GM12801 (cell line): ENCODE measurements at regions not wholly inside any gene's neighbourhood (a gene's known extent, or its start where the extent isn't known, plus 50 kb on each side); places are given as distances from the start of the nearest gene placed in this dataset.

ENCODE experiments used
- CTCF ChIP-seq: IDR thresholded peaks from one replicate; pipeline ENCODE4 v1.5.1; 2011; ENCODE audit warnings: control low read depth; ENCODE audit not compliant: insufficient read length; ENCODE audit errors: extremely low read depth

- no peak for TF ChIP-seq CTCF
Measured at GRCh38 chr1:219472596-219472995, 140.3 kb downstream of the ZC3H11B start.

GRCh38 chr1:219467524-219467923, 145.4 kb downstream of the ZC3H11B start:
- no peak for TF ChIP-seq CTCF

GRCh38 chr1:219466766-219467165, 146.1 kb downstream of the ZC3H11B start:
- no peak for TF ChIP-seq CTCF

- TF ChIP-seq CTCF, result no peak
Measured at GRCh38 chr1:219465212-219466093, 147.5 kb downstream of the ZC3H11B start.

- TF ChIP-seq CTCF, result no peak
Measured at GRCh38 chr1:219463636-219464035, 149.3 kb downstream of the ZC3H11B start.

- TF ChIP-seq CTCF, result no peak
Measured at GRCh38 chr1:219461981-219462400, 150.9 kb downstream of the ZC3H11B start.

GRCh38 chr1:219460896-219461815, 151.7 kb downstream of the ZC3H11B start:
- no peak for TF ChIP-seq CTCF
